Urinary bladder (tissue), 3 donors: ENCODE measurements at regions not wholly inside any gene's neighbourhood (a gene's known extent, or its start where the extent isn't known, plus 50 kb on each side); places are given as distances from the start of the nearest gene placed in this dataset.

Experiments
- DNase-seq: peaks from one replicate; pipeline ENCODE4 v3.0.0-alpha.2; 2015; ENCODE audit errors: extremely low spot score
- H3K27ac ChIP-seq: one replicate; pipeline ENCODE4 v1.5.1; 2013; ENCODE audit warnings: low read depth, mild to moderate bottlenecking, moderate library complexity
- H3K36me3 ChIP-seq: one replicate; pipeline ENCODE4 v1.6.1; 2013; ENCODE audit warnings: mild to moderate bottlenecking, moderate library complexity; ENCODE audit not compliant: insufficient read depth
- H3K4me1 ChIP-seq: one replicate; pipeline ENCODE4 v1.6.1; 2013; ENCODE audit warnings: mild to moderate bottlenecking, moderate library complexity; ENCODE audit not compliant: insufficient read depth
- H3K4me3 ChIP-seq: one replicate; pipeline ENCODE4 v1.5.1; 2013; ENCODE audit warnings: low read depth, low read length
- WGBS: extraction: QIAGEN DNeasy Blood & Tissue Kit; methylation state at CpG from one replicate; pipeline ENCODE4 v1.1.7; 2013; 5-methylcytosine and 5-hydroxymethylcytosine counted together
- donor health status: healthy with polysubstance abuse.
- donor health status: healthy.

DNA sequence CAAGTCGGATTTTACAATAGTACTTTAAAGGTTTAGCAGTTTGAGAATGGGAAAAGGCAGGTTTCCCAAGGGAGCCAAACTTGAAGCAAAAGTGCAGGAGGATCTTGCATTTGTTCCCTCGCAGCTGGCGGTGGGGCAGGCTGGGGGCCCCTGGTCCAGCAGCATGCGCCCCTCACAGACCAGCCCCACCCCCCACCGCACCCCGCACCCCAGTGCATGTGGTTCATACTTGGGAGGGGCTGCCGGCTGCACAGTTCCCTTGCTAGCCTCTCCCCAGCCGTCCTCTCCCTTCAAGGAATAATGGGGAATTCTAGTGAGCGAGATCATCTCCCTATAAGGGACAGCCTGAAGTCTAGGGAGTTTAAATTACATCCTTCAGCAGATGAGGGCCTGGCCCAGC lies 273.1 kb upstream of the IRX2 start:
- WGBS, result 65% methylated on average over 9 of the region's 9 CpGs
- Histone ChIP-seq H3K36me3 (no peaks in the 10 kb centered on the region), H3K4me3 (no peak overlapping the region), H3K4me1 (no peaks in the 10 kb centered on the region), H3K27ac (no peak overlapping the region)
- DNase-seq, result no peak

DNA sequence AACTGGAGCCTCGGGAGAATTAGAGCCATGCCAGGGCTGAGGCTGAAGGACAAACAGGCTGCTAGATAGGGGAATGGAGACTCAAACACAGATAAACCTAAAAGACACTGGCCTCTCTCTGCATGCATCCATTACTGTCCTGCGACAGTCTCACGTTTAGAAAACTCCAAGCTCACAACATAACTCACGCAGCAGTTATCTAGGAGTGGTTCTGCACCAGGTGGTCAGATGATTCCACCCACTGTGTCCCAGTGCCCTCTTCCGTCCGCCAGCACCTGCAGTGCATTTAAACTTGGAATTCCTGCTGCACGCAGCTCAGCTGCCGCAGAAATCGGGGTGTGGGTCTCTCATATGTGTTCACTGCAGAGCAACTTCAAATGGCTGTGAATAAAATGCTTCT lies 272.6 kb upstream of the IRX2 start:
- Histone ChIP-seq H3K36me3 (no peaks in the 10 kb centered on the region), H3K4me1 (no peaks in the 10 kb centered on the region), H3K27ac (no peak overlapping the region), H3K4me3 (no peak overlapping the region)
- no peak for DNase-seq
- WGBS, result 66% methylated on average over 9 of the region's 9 CpGs

- DNase-seq, result no peak
- WGBS, result 52% methylated on average over 12 of the region's 12 CpGs
- no peaks in the 10 kb centered on the region for H3K36me3 ChIP-seq
- no peak overlapping the region for H3K4me3 ChIP-seq
- no peak overlapping the region for H3K27ac ChIP-seq
- H3K4me1 ChIP-seq, result no peaks in the 10 kb centered on the region
Measured at GRCh38 chr5:3023656-3024055, 272.2 kb upstream of the IRX2 start.

DNA sequence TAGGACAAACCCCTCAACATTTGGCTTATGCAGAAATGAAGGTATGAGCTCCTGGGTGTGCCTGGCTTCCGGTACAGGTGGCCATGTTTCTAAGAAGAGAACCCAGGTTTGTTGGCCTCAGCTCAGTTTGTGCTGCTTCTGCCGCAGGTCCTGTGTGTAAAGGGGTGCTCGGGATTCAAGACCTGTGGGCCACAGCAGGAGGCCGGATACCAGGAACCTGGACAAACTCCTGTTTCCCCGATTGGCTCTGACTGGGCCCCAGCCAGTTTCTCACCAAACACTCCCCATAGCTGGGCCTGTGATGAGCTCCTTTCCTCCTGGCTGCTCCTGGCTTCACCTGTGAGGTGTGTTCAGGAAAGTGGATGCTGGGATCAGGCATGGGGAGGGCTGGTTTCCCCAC lies 271.2 kb upstream of the IRX2 start:
- H3K4me1 ChIP-seq, result no peaks in the 10 kb centered on the region
- no peaks in the 10 kb centered on the region for H3K36me3 ChIP-seq
- 87% methylated on average over 5 of the region's 5 CpGs for WGBS
- H3K27ac ChIP-seq, result no peak overlapping the region
- DNase-seq, result no peak
- no peak overlapping the region for H3K4me3 ChIP-seq

- Histone ChIP-seq H3K4me3 (no peak overlapping the region), H3K36me3 (no peaks in the 10 kb centered on the region), H3K4me1 (no peaks in the 10 kb centered on the region), H3K27ac (no peak overlapping the region)
- DNase-seq, result no peak
- WGBS, result 91% methylated on average over 6 of the region's 6 CpGs
Measured at GRCh38 chr5:3020426-3020825, 268.9 kb upstream of the IRX2 start.

DNA sequence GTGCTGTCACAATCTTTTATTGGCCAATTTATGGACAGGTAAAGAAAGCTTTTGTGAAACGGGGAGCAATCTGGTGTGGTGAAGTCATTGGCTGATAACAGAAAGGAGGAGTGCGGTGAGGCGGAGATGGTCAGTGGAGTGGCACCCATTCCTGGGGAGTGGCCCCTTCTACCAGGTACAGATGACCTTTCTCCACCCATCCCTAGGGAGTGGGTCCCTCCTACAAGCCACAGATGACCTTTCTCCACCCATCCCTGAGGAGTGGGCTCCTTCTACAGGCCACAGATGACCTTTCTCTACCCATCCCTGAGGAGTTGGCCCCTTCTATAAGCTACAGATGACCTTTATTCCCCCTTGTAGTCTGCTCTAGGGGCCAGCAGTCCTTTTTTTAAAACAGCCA lies 267.6 kb upstream of the IRX2 start:
- 82% methylated on average over 3 of the region's 3 CpGs for WGBS
- no peak overlapping the region for H3K27ac ChIP-seq
- H3K36me3 ChIP-seq, result no peaks in the 10 kb centered on the region
- no peak overlapping the region for H3K4me3 ChIP-seq
- no peaks in the 10 kb centered on the region for H3K4me1 ChIP-seq
- DNase-seq, result no peak

- no peak overlapping the region for H3K4me3 ChIP-seq
- H3K27ac ChIP-seq, result no peak overlapping the region
- WGBS, result 81% methylated on average over 3 of the region's 3 CpGs
- no peak for DNase-seq
- no peaks in the 10 kb centered on the region for H3K36me3 ChIP-seq
- H3K4me1 ChIP-seq, result no peaks in the 10 kb centered on the region
Measured at GRCh38 chr5:3011764-3012017, 260.2 kb upstream of the IRX2 start.

- Histone ChIP-seq H3K36me3 (no peaks in the 10 kb centered on the region), H3K4me3 (no peak overlapping the region), H3K27ac (no peak overlapping the region), H3K4me1 (no peaks in the 10 kb centered on the region)
- no peak for DNase-seq
- WGBS, result 86% methylated on average over 9 of the region's 9 CpGs
Measured at GRCh38 chr5:3010953-3011763, 259.7 kb upstream of the IRX2 start.

GRCh38 chr5:3010301-3010952 lies 258.9 kb upstream of the IRX2 start:
- 67% methylated on average over 9 of the region's 9 CpGs for WGBS
- Histone ChIP-seq H3K4me1 (no peaks in the 10 kb centered on the region), H3K27ac (no peak overlapping the region), H3K4me3 (no peak overlapping the region), H3K36me3 (no peaks in the 10 kb centered on the region)
- DNase-seq, result no peak

DNA sequence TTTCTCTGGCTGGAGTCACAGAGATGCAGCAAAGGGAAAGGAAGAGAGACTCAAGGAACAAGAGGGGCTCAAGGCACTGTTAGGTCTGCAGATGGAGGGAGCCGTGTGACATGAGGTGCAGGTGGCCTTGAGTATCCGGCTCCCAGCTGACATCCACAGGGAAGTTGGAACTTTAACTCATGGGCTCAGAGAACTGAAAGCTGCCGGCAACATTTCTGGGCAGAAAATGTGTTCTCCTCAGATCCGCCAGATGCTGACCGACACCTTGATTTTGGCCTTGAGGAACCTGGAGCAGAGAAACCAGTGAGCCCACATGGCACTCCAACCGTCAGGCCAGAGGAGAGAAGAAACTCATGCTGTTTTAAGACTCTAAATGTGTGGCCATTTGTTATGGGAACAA lies 258.1 kb upstream of the IRX2 start:
- Histone ChIP-seq H3K36me3 (no peaks in the 10 kb centered on the region), H3K27ac (no peak overlapping the region), H3K4me1 (no peaks in the 10 kb centered on the region), H3K4me3 (no peak overlapping the region)
- 82% methylated on average over 6 of the region's 6 CpGs for WGBS
- DNase-seq, result no peak

DNA sequence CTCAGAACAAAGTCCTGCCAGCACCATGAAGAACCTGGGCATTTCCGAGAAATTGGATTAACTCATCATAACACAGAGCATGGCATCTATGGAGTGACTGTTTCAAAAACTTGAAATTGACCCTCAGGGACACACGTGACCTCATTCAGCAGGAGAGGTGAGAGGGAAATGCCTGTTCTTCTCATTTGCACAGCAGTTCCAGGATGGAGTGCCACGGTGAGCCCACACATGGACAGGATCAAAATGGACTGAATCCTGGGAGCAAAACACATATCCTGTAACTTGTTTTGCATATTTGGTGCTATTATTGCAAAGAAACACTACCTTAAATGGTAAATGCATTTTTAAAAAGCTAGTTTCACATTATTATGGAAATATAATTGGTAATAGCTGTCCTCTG lies 256.1 kb upstream of the IRX2 start:
- Histone ChIP-seq H3K4me1 (no peaks in the 10 kb centered on the region), H3K27ac (no peak overlapping the region), H3K4me3 (no peak overlapping the region), H3K36me3 (no peaks in the 10 kb centered on the region)
- 49% methylated on average over 3 of the region's 3 CpGs for WGBS
- DNase-seq, result no peak

- Histone ChIP-seq H3K27ac (no peak overlapping the region), H3K4me1 (no peaks in the 10 kb centered on the region), H3K4me3 (no peak overlapping the region), H3K36me3 (no peaks in the 10 kb centered on the region)
- WGBS, result 86% methylated on average over 11 of the region's 11 CpGs
- DNase-seq, result no peak
Measured at GRCh38 chr5:3006961-3007551, 255.6 kb upstream of the IRX2 start.

GRCh38 chr5:3006526-3006925 lies 255.0 kb upstream of the IRX2 start:
- 85% methylated on average over 7 of the region's 7 CpGs for WGBS

GRCh38 chr5:3004361-3005080 lies 253.0 kb upstream of the IRX2 start:
- DNase-seq, result no peak
- no peaks in the 10 kb centered on the region for H3K36me3 ChIP-seq
- WGBS, result 91% methylated on average over 9 of the region's 9 CpGs
- no peak overlapping the region for H3K4me3 ChIP-seq
- no peak overlapping the region for H3K27ac ChIP-seq
- no peaks in the 10 kb centered on the region for H3K4me1 ChIP-seq

More at GRCh38 chr5:3006526-3006925, 255.0 kb upstream of the IRX2 start:
- Histone ChIP-seq H3K27ac (no peak overlapping the region), H3K36me3 (no peaks in the 10 kb centered on the region), H3K4me1 (no peaks in the 10 kb centered on the region), H3K4me3 (no peak overlapping the region)
- no peak for DNase-seq
